DMS 273 treated with DMSO at 0.1 percent for 48 hours (cell line): ENCODE measurements at regions not wholly inside any gene's neighbourhood (a gene's known extent, or its start where the extent isn't known, plus 50 kb on each side); places are given as distances from the start of the nearest gene placed in this dataset.
"Not testable (repeated sequence)": the region's sequence is repeated elsewhere in the genome, so short reads cannot be mapped to it uniquely, and the experiment has no call there.

Experiments used
- DNase-seq: peaks from one replicate; lab custom pipeline; 2025; lab: John Stamatoyannopoulos, UW

GRCh38 chrX:124426288-124427169 is 80.2 kb downstream of the SH2D1A start:
- DNase-seq, result no peak

DNA sequence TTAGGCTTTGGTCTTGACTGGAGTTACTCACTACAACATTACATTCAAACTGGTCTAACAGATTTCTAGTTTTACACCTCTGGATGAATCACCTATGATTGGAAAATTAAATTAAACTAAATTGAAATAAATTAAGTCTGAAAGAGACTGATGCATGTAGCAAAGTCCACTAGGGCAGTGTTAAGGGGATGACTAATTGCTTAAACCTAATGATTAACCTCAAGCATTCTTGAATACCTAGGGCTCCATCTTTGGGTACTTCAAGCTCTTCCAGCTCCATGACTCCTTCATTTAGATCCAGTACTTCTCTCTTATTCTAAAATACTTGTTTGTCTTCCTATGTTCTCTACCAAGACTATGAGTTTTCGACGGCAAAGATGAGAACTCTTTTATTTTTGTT is 86.8 kb downstream of the SH2D1A start:
- no peak for DNase-seq

DNA sequence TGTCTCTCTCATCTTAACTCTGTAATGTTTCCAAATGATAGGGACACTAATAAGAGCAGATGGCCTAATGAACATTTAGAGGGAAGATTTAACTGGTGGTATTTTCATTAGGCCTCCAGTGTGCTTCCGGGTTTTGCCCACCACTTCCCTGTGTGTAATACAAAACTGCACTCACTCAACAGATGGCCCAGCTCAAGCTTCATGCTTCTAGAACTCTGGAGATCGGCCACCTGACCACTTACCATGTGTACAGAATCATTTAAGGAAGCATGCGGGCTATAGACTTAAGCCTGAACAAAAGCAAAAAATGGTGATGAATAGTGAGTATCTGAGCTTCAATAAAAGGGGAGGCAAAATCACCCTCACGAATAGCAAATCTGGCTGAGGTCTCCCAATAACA is 89.3 kb downstream of the SH2D1A start:
- DNase-seq, result no peak

- no peak for DNase-seq
Measured at GRCh38 chrX:124440695-124441094, 94.3 kb downstream of the SH2D1A start.

DNA sequence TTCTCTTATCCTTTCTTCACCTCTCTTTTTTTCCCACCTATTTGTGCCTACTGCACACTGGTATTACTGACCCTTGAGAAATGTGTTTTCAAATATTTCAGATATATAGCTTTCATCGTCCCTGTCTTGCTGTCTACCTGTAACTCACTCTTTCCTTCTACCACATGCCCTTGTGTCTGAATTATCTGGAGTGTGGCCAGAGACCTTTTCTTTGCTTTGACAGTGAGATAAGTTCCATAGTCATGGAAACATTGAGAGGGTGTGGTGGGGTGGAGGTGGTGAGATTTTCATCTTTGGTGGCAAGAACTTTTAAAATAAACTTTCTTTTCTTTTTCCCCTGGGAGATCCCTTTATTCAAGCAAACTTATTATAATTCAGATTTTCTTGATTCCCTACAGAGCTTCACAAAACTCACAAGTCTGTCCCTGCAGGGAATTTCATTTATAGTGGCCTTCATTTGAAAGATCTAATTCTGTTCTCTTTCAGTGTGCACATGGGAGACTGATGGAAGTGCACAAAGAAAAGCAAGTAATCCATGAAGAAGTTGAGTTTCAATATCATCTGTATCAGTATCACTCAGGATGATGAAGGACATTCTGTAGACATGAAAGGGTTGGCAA is 95.7 kb downstream of the SH2D1A start:
- no peak for DNase-seq

DNA sequence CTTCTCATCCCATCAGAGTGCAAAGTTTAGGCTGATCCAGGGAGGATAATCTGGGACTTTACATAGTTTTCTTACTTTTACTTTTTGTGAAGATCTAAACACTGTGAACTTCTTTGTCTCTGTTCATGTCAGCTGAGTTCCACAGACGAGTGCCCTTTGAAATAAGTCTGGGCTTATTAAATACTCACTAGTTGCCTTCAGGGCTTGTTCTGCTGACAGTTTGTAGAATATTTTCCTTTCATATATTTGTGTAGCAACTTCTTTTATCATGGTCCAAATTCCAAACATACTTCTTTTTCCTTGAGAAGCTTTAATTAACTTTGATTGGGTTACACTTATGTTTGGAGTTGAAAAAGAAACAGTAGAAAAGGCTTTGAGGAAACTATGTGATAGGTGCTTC is 109.6 kb downstream of the SH2D1A start:
- no peak for DNase-seq

- DNase-seq, result not testable (repeated sequence)
Measured at GRCh38 chrX:124459851-124460250, 113.5 kb downstream of the SH2D1A start.

DNA sequence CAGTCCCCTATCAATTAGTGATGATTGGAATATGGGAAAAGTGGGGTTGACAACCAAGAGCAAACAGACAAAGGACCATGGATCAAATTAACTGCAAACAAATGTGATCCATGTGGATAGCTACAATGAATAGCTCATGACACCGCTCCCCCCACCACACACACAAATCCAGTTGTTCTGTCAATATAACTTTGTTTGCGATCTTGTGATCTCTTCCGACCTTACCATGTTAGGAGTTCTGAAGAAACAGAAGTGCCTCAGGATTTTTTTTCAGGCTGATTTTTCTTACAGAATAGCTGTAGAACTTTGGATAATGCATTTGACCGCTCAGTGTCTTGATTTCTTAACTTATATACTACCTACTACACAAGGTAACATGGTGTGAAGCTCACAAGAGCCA is 116.6 kb downstream of the SH2D1A start:
- no peak for DNase-seq

GRCh38 chrX:124467202-124467601 is 120.8 kb downstream of the SH2D1A start:
- no peak for DNase-seq

DNA sequence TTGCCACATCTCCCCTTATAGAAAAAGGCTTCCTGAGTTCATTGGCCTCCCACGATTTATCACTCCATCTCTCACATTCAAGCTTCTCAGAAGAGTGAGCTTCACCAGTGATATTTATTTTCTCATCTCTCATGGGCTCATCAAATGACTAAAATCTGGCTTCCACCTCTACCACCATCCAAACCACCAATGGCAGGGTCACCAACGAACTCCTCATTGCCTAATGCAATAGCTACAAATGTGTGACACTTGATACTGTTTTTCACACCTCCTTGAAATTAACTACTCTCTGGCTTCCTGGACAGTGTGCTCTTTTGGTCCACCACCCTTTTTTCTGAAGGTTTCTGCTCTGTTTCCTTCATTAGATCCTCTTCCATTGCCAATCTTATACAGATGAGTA is 129.0 kb downstream of the SH2D1A start:
- no peak for DNase-seq

GRCh38 chrX:124476562-124476961 is 130.2 kb downstream of the SH2D1A start:
- DNase-seq, result no peak

- no peak for DNase-seq
Measured at GRCh38 chrX:124478046-124478445, 131.7 kb downstream of the SH2D1A start.

DNA sequence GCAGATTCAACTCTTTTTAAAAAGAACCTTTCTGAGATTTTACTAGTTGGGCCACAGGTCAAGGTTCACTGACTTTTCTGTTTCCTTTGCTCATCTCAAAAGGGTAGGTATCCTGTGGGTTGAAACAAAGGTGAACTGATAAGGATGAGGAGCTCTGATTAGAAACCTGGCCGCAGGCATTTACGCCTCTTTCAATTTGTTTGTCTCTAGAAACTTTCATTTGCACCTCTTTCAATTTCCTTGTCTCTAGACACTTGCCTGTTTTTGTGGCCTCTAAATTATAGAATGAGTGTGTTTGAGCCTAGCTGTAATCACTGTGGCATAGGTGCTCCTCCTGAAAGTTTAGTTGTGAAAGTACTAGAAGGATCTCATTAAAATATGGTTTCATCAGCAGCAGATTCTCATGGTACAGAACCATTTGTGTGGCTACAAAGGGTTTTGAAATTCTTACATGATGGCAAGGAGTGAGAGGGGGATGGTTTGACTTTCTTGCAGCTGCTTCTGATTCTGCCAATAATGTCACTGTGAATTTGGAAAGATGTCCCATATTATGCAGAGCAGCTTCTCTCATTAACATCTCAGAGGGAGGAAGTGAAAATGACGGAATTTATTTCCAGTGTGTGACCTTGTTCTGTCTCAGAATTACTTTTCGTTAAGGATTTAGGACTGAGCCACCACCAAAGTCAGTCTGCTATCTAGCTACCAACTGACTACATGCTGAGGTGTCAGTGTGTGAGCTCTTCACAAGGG is 142.2 kb downstream of the SH2D1A start:
- DNase-seq, result no peak

DNA sequence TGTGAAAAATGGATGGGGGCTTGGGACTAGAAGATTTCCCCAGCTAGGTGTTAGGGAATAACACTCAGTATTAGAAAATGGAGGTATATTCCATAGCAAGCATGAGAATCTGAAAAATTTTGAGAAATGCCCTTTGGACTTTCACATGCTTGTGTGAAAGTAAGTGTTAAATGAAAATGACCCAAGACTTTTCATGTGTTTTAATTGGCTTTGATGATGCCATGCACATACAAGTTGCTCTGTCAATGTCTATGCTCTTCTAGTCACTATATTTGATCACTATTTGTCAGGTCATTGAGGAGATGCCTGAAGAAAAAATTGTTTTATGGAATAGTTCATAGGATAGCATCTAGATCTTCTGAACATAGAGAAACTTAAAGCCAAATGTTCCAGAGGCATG is 147.6 kb downstream of the SH2D1A start:
- no peak for DNase-seq

- no peak for DNase-seq
Measured at GRCh38 chrX:124497386-124497785, 151.0 kb downstream of the SH2D1A start.

GRCh38 chrX:124501586-124501985 is 155.2 kb downstream of the SH2D1A start:
- DNase-seq, result no peak

- no peak for DNase-seq
Measured at GRCh38 chrX:124502166-124502565, 155.8 kb downstream of the SH2D1A start.

DNA sequence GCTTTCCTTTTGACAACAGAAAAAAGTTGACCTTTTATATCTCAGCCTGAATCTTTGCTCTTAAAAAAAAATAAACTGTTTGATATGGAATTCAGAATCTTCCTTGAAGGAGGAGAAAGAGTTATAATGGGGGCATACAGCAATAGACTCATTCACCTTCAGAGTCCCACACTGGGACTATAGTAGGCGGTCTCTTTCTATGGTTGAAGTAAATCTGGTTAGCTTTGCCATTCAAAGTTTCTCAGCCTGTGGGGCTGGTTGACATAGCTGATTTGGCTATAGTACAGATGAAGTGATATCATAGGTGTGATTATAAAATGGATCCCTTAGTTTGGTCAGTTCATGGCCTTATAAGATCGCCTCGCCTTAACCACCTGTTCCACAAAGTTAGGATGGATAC is 156.2 kb downstream of the SH2D1A start:
- no peak for DNase-seq

DNA sequence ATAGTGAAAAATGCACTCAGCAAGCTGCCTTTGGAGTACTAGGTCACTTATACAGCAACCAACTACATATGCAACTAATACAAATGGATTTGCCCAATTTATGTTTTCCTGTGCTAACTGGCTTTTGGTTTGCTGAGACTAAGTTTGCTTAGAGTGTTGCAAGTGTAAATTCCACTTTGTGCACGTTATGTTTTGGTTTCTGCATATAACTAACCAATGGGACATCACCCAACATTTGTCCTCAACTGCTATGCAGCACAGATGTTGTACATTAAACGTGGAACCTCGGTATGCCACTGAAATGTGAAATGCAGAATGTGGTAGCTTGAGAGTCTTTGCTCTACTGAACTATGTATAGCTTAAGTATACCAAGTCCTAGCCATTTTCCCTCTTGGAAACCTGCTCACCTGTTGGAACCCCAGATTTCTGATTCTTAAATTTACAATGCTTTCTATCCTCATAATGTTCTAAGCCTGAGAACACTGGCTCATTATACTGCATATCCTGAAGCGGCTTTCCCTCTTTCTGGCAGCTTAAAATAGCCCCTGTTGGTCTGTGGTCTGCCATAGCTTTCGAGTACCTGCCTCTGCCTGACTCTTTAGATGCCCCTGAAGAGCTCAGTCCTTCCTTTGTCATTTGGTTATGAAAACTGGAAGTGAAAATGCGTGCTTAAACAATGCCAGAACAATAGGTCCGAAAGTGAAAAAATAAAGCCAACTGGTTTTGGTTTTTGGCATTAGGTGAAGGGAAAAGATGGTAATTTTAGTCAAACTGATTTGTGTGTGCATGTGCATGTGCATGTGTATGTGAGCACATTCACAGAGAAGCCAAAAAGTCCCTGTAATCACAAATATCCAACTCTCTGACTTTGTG is 158.0 kb downstream of the SH2D1A start:
- DNase-seq, result no peak

DNA sequence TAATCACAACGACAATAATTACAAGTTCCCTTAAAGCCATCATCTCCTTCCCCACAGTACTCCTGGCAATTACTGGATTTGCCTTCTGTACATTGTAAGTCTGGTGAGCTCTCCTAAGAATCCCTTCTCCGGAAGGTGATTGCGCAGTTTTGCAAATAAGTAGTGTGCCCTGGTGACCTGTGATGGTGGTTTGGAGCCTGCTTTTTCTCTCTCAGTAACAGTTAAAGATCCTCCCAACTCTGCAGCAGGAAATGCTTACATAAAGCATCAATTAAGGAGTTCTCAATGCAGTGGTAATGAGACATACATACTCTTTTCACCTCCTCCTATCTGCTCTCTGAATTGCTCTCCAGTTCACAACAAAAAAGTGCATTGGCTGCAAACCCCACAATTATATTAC is 159.7 kb downstream of the SH2D1A start:
- no peak for DNase-seq

DNA sequence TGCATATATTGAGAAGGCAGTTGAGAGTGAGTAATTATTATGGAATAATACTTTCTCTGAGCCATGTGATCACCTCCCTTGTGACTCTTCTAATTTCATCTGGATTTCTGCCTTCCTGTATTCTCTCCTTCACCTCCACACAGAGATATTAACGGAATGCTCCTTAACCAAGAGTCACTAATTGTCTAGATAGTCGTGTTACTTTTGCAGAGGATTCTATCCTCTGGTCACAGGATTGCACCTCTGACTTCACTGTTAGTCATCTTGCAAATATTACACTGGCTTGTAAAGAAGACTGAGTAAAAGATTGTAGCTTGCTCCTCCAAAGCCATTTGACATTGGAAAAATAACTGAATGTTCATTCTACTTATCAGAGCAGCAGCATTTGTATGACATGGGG is 160.9 kb downstream of the SH2D1A start:
- DNase-seq, result no peak

DNA sequence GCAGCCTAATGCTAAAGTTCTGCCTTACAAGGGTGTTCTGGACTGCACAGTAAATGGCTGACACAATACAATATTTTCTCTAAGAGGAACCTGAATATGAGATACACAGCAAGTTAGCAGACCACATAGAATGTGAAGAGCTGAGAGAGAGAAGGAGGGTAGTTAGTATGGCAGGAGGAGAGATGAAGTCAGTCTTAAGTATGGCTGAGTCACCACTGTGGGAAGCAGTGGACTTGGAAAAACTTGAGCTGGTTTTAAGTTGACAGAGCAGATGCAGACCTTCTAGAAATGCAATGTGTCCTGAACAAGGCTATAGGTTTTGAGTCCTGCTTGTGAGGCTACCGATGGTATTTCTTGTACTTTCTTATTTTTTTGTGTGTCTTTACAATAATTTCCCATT is 172.5 kb downstream of the SH2D1A start:
- no peak for DNase-seq
